H9 (cell line): ENCODE measurements at regions not wholly inside any gene's neighbourhood (a gene's known extent, or its start where the extent isn't known, plus 50 kb on each side); places are given as distances from the start of the nearest gene placed in this dataset.

Experiments used
- DNase-seq: peaks from one replicate; pipeline ENCODE4 v3.0.0-alpha.2; 2017
- H2AFZ ChIP-seq: one replicate; pipeline ENCODE4 v1.6.1; 2013; ENCODE audit warnings: mild to moderate bottlenecking, low read length, control low read depth, moderate library complexity
- H2AK5ac ChIP-seq: 2 replicates; pipeline ENCODE4 v1.6.1; 2013; ENCODE audit warnings: low read length, control low read depth, mixed read lengths; ENCODE audit not compliant: insufficient read length
- H2BK120ac ChIP-seq: one replicate; pipeline ENCODE4 v1.6.1; 2013; ENCODE audit warnings: low read depth, mild to moderate bottlenecking, low read length, control low read depth, inconsistent platforms; ENCODE audit not compliant: poor library complexity, severe bottlenecking
- H2BK12ac ChIP-seq: 2 replicates; pipeline ENCODE4 v1.6.1; 2013; ENCODE audit warnings: low read length, control low read depth, mixed read lengths, low read depth; ENCODE audit not compliant: insufficient read length
- H2BK15ac ChIP-seq: 2 replicates; pipeline ENCODE4 v1.6.1; 2013; ENCODE audit warnings: low read depth, low read length, control low read depth
- H2BK20ac ChIP-seq: one replicate; pipeline ENCODE4 v1.6.1; 2013; ENCODE audit warnings: low read depth, mild to moderate bottlenecking, low read length, control low read depth, inconsistent platforms; ENCODE audit not compliant: poor library complexity, severe bottlenecking
- H2BK5ac ChIP-seq: 2 replicates; pipeline ENCODE4 v1.6.1; 2013; ENCODE audit warnings: low read length, control low read depth, mixed read lengths; ENCODE audit not compliant: insufficient read length
- H3K14ac ChIP-seq: 2 replicates; pipeline ENCODE4 v1.6.1; 2013; ENCODE audit warnings: low read length, control low read depth; ENCODE audit not compliant: insufficient read depth
- H3K18ac ChIP-seq: 2 replicates; pipeline ENCODE4 v1.6.1; 2013; ENCODE audit warnings: low read depth, mild to moderate bottlenecking, mixed read lengths, low read length, control low read depth; ENCODE audit not compliant: insufficient read length
- H3K23ac ChIP-seq: 2 replicates; pipeline ENCODE4 v1.6.1; 2013; ENCODE audit warnings: low read length, control low read depth, mixed read lengths, low read depth; ENCODE audit not compliant: insufficient read length
- H3K23me2 ChIP-seq: 2 replicates; pipeline ENCODE4 v1.6.1; 2013; ENCODE audit warnings: low read depth, mild to moderate bottlenecking, mixed read lengths, low read length, control low read depth; ENCODE audit not compliant: insufficient read length, poor library complexity, severe bottlenecking
- H3K27ac ChIP-seq: 2 replicates; pipeline ENCODE4 v1.5.1; 2013; ENCODE audit warnings: low read length, control low read depth, mixed read lengths, low read depth; ENCODE audit not compliant: insufficient read length
- H3K27me3 ChIP-seq: 2 replicates; pipeline ENCODE4 v1.6.1; 2013; ENCODE audit warnings: low read length, control low read depth, inconsistent platforms; ENCODE audit not compliant: insufficient read depth
- H3K4ac ChIP-seq: 2 replicates; pipeline ENCODE4 v1.6.1; 2013; ENCODE audit warnings: low read depth, mild to moderate bottlenecking, control low read depth, inconsistent platforms, low read length, moderate library complexity
- H3K4me1 ChIP-seq: 2 replicates; pipeline ENCODE4 v1.6.1; 2013; ENCODE audit warnings: low read length, control low read depth, inconsistent platforms; ENCODE audit not compliant: insufficient read depth
- H3K4me2 ChIP-seq: 2 replicates; pipeline ENCODE4 v1.6.1; 2013; ENCODE audit warnings: low read length, control low read depth, mixed read lengths; ENCODE audit not compliant: insufficient read length, insufficient read depth
- H3K56ac ChIP-seq: 2 replicates; pipeline ENCODE4 v1.6.1; 2013; ENCODE audit warnings: low read depth, mild to moderate bottlenecking, mixed read lengths, low read length, control low read depth; ENCODE audit not compliant: insufficient read length
- H3K79me1 ChIP-seq: 2 replicates; pipeline ENCODE4 v1.6.1; 2013; ENCODE audit warnings: low read depth, mild to moderate bottlenecking, moderate library complexity, low read length, control low read depth, inconsistent platforms; ENCODE audit not compliant: insufficient read depth, poor library complexity, severe bottlenecking
- H3K79me2 ChIP-seq: 2 replicates; pipeline ENCODE4 v1.6.1; 2013; ENCODE audit warnings: low read length, control low read depth, inconsistent platforms; ENCODE audit not compliant: insufficient read depth
- H3K9ac ChIP-seq: 2 replicates; pipeline ENCODE4 v1.6.1; 2013; ENCODE audit warnings: low read length, control low read depth, mixed read lengths; ENCODE audit not compliant: insufficient read length; ENCODE audit errors: extremely low read depth
- H3K9me3 ChIP-seq: one replicate; pipeline ENCODE4 v1.6.1; 2013; ENCODE audit warnings: low read depth, low read length, inconsistent platforms; ENCODE audit not compliant: control insufficient read depth
- H3T11ph ChIP-seq: one replicate; pipeline ENCODE4 v1.6.1; 2013; ENCODE audit warnings: mild to moderate bottlenecking, low read length, control low read depth, inconsistent platforms
- H4K20me1 ChIP-seq: one replicate; pipeline ENCODE4 v1.6.1; 2013; ENCODE audit not compliant: control insufficient read depth, insufficient read length, insufficient read depth
- H4K5ac ChIP-seq: 2 replicates; pipeline ENCODE4 v1.6.1; 2013; ENCODE audit warnings: low read depth, mild to moderate bottlenecking, mixed read lengths, low read length, control low read depth; ENCODE audit not compliant: insufficient read length
- H4K8ac ChIP-seq: replicated peaks from 2 replicates; pipeline ENCODE4 v1.6.1; 2013; ENCODE audit warnings: low read length, control low read depth, mixed read lengths, low read depth; ENCODE audit not compliant: insufficient read length
- H4K91ac ChIP-seq: 2 replicates; pipeline ENCODE4 v1.6.1; 2013; ENCODE audit warnings: low read depth, mild to moderate bottlenecking, moderate library complexity, mixed read lengths, low read length, control low read depth; ENCODE audit not compliant: insufficient read length
- H3K27ac Mint-ChIP-seq, 3 experiments: 2 replicates in 2 of 3; 3 replicates in 1 of 3; pipeline ENCODE4 v1.8.0; 2020 to 2021; ENCODE audit warnings: mixed read lengths in 3 of 3, mild to moderate bottlenecking in 1 of 3, moderate library complexity in 1 of 3
- H3K27me3 Mint-ChIP-seq: 2 replicates; pipeline ENCODE4 v1.8.0; 2021; ENCODE audit warnings: low read depth, mild to moderate bottlenecking, moderate library complexity, mixed read lengths
- H3K36me3 Mint-ChIP-seq, 3 experiments: 2 replicates in 2 of 3; 3 replicates in 1 of 3; pipeline ENCODE4 v1.8.0; 2020 to 2021; ENCODE audit warnings: low read depth in 3 of 3, mixed read lengths in 3 of 3; ENCODE audit not compliant: insufficient read depth in 1 of 3
- H3K4me1 Mint-ChIP-seq, 2 experiments: 2 replicates each; pipeline ENCODE4 v1.8.0; 2020; ENCODE audit warnings: mixed read lengths in 2 of 2
- H3K4me3 Mint-ChIP-seq, 2 experiments: 2 replicates in 1 of 2; 3 replicates in 1 of 2; pipeline ENCODE4 v1.8.0; 2020 to 2021; ENCODE audit warnings: mild to moderate bottlenecking in 2 of 2, mixed read lengths in 2 of 2, moderate library complexity in 1 of 2
- H3K9me3 Mint-ChIP-seq, 2 experiments: 2 replicates in 1 of 2; 3 replicates in 1 of 2; pipeline ENCODE4 v1.8.0; 2020; ENCODE audit warnings: mild to moderate bottlenecking in 2 of 2, mixed read lengths in 2 of 2, moderate library complexity in 1 of 2
- CTCF ChIP-seq: fragments of 200-600 bp; sonication (generic); conservative IDR thresholded peaks from 3 replicates; pipeline ENCODE4 v1.8.0; 2021; ENCODE audit warnings: antibody characterized with exemption, mild to moderate bottlenecking
- WGBS: extraction: QIAGEN DNeasy Blood & Tissue Kit; methylation state at CpG from one replicate; pipeline ENCODE4 v1.1.7; 2013; ENCODE audit warnings: missing lambda C conversion rate, low lambda C conversion rate, mixed read lengths; ENCODE audit not compliant: insufficient read length; ENCODE audit errors: extremely low coverage; 5-methylcytosine and 5-hydroxymethylcytosine counted together

GRCh38 chr5:61697809-61698558 is 365.9 kb downstream of the ZSWIM6 start:
- no peak overlapping the region for H2BK120ac ChIP-seq
- no peaks in the 10 kb centered on the region for H3K27me3 ChIP-seq
- H2AK5ac ChIP-seq: no peak overlapping the region
- no peak overlapping the region for H2BK15ac ChIP-seq
- no peaks in the 10 kb centered on the region for H4K20me1 ChIP-seq
- no peak overlapping the region for H4K8ac ChIP-seq
- H4K91ac ChIP-seq: no peak overlapping the region
- Mint-ChIP-seq H3K4me3 (no peak overlapping the region), H3K27me3 (no peaks in the 10 kb centered on the region), H3K27ac (no peak overlapping the region; a peak in 1 of 7 replicates), H3K36me3 (no peaks in the 10 kb centered on the region), H3K9me3 (peaks cover 0 to 5% of the 10 kb centered on the region in 2 experiments; a peak in 2 of 5 replicates), H3K4me1 (peaks cover 7% of the 10 kb centered on the region in 2 experiments)
- H2AFZ ChIP-seq: no peak overlapping the region
- no peak overlapping the region for H3T11ph ChIP-seq
- no peak overlapping the region for H3K4ac ChIP-seq
- no CpG with 5 or more reads among the region's 15 CpGs for whole genome bisulfite sequencing
- H3K56ac ChIP-seq: no peak overlapping the region
- H3K4me1 ChIP-seq: no peaks in the 10 kb centered on the region; the same call in 1 of the 2 replicates
- H3K14ac ChIP-seq: no peak overlapping the region
- no peak for TF ChIP-seq CTCF
- no peaks in the 10 kb centered on the region for H3K79me2 ChIP-seq
- H3K23ac ChIP-seq: no peak overlapping the region
- H2BK20ac ChIP-seq: no peak overlapping the region
- no peak overlapping the region for H3K27ac ChIP-seq
- H3K79me1 ChIP-seq: no peaks in the 10 kb centered on the region
- H3K18ac ChIP-seq: no peak overlapping the region
- DNase-seq: no peak
- no peak overlapping the region for H3K4me2 ChIP-seq
- H3K23me2 ChIP-seq: no peaks in the 10 kb centered on the region
- H2BK12ac ChIP-seq: no peak overlapping the region
- no peaks in the 10 kb centered on the region for H3K9me3 ChIP-seq
- no peak overlapping the region for H2BK5ac ChIP-seq
- H4K5ac ChIP-seq: no peak overlapping the region
- H3K9ac ChIP-seq: no peak overlapping the region
